Heart left ventricle (tissue), 16 donors: ENCODE measurements at regions not wholly inside any gene's neighbourhood (a gene's known extent, or its start where the extent isn't known, plus 50 kb on each side); places are given as distances from the start of the nearest gene placed in this dataset.

Source experiments
- ATAC-seq, 4 donors: fragments of 200-7000 bp; cut with Tn5 transposase; one replicate each; pipeline ENCODE4 v1.9.1; 2020 to 2022; ENCODE audit warnings: moderate library complexity in 4 of 4, mild to moderate bottlenecking in 3 of 4, moderate number of reproducible peaks in 1 of 4
- DNase-seq, 5 donors: peaks; one replicate each; pipeline ENCODE4 v3.0.0-alpha.2; 2020
- H3K27ac ChIP-seq, 12 donors: fragments of 200-600 bp; sonication (generic) in 4 of 12; one replicate each; pipeline versions ENCODE4 v1.5.0 to v1.8.0; 2016 to 2022; ENCODE audit warnings: mild to moderate bottlenecking in 2 of 12
- H3K27me3 ChIP-seq, 9 donors: fragments of 200-600 bp; sonication (generic) in 2 of 9; one replicate each; pipeline versions ENCODE4 v1.5.1 to v1.8.0; 2016 to 2022; ENCODE audit warnings: mild to moderate bottlenecking in 3 of 9
- H3K36me3 ChIP-seq, 9 donors: fragments of 200-600 bp; sonication (generic) in 2 of 9; one replicate each; pipeline versions ENCODE4 v1.5.0 to v1.8.0; 2018 to 2022; ENCODE audit warnings: mild to moderate bottlenecking in 2 of 9
- H3K4me1 ChIP-seq, 12 donors: fragments of 200-600 bp; sonication (generic) in 4 of 12; one replicate each; pipeline versions ENCODE4 v1.5.0 to v1.8.0; 2016 to 2022; ENCODE audit warnings: mild to moderate bottlenecking in 3 of 12
- H3K4me3 ChIP-seq, 12 donors: fragments of 200-600 bp; sonication (generic) in 4 of 12; one replicate each; pipeline versions ENCODE4 v1.5.0 to v1.8.0; 2017 to 2022; ENCODE audit warnings: mild to moderate bottlenecking in 9 of 12, moderate library complexity in 4 of 12
- H3K9me3 ChIP-seq, 12 donors: fragments of 200-600 bp; sonication (generic) in 4 of 12; one replicate each; pipeline versions ENCODE4 v1.5.0 to v1.8.0; 2016 to 2022; ENCODE audit warnings: mild to moderate bottlenecking in 1 of 12
- CTCF ChIP-seq, 12 donors: fragments of 200-600 bp; sonication (generic) in 4 of 12; IDR thresholded peaks; one replicate each; pipeline versions ENCODE4 v1.5.0 to v1.8.0; 2018 to 2022; ENCODE audit warnings: antibody characterized with exemption in 12 of 12, mild to moderate bottlenecking in 5 of 12
- POLR2A ChIP-seq, 2 donors: fragments of 450-650 bp; IDR thresholded peaks; one replicate each; pipeline ENCODE4 v1.6.1; 2017; ENCODE audit warnings: antibody characterized with exemption in 2 of 2, mild to moderate bottlenecking in 2 of 2, moderate library complexity in 2 of 2
- WGBS, 4 donors: extraction: QIAGEN DNeasy Blood & Tissue Kit in 2 of 4; methylation state at CpG; one replicate each; pipeline versions ENCODE4 v1.1.5 to v1.1.7; 2013 to 2018; 5-methylcytosine and 5-hydroxymethylcytosine counted together
- intact Hi-C, 10 donors: fragments of 100-400 bp; cut with DNase I; formaldehyde crosslinking; loops; one replicate each; pipeline versions ENCODE4 v1.11.1 to v1.14.2; 2022
- donor health status: ischemic (EF 13 %, LVEDD 7.1; RV severe dilation, severe dysfunction).
- donor health status: healthy with polysubstance abuse.
- donor health status: DM: no; HTN: yes; CAD: no.
- donor health status: DM: no; HTN: no; CAD: no.
- donor health status: ischemic (EF 25% LVEDD 6.9; RV normal size, moderate dysfunction).
- donor health status: ischemic (EF 25% LVEDD 5.7; RV mildly dilated, moderate dysfunction).
- donor health status: healthy.
- donor health status: DM: yes; HTN: yes; CAD: no.
- donor health status: ischemic (EF 35%, LVEDD 5.7; RV mildly dilated, moderate dysfunction).
- donor health status: nonischemic (EF 11% LVEDD 7.7; RV severe dilation, severe dysfunction).
- donor health status: DM: yes; HTN: yes; CAD: no.
- donor health status: PGD.
- donor health status: ischemic (EF 29% LVEDD 5.4; RV normal size, mild dysfunction).
- donor health status: nonischemic (EF 23%, LVEDD 6.1; RV moderate dilation, normal function).

GRCh38 chr6:106882138-106882537, 92.4 kb downstream of the CD24 start:
- TF ChIP-seq POLR2A (IDR thresholded peaks at IDR 0.05): no peak
- TF ChIP-seq CTCF (IDR thresholded peaks at IDR 0.05): no peak
- intact Hi-C loops: no loop called here
- Histone ChIP-seq H3K36me3 (no peaks in the 10 kb centered on the region), H3K4me3 (no peak overlapping the region), H3K27ac (no peak overlapping the region), H3K9me3 (peaks cover 0 to 5% (median 0%) of the 10 kb centered on the region in 12 donors), H3K4me1 (no peaks in the 10 kb centered on the region), H3K27me3 (peaks cover 0 to 7% (median 0%) of the 10 kb centered on the region in 9 donors)
- no peak for ATAC-seq
- DNase-seq: no peak

DNA sequence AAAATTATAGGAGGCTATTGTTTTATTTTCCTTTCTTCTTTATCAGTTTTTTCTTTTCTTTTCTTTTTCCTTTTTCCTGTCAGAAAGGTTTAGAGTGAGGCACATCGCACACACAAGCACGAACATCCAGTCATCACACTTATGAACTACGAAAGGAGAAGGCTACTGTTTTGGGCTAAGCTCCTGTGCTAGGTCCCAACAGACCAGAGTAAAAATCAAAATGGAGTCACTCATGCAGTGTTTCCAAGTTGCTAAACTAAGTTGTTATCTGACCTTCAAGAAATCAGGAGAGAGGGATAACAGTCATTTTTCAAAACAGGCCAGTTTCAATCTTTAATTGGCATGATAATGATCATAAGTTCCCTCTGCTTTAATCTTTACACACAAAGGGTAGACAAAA, 93.6 kb downstream of the CD24 start:
- WGBS, 4 donors: 84 to 91% (median 89%) methylated on average over 3 of the region's 3 CpGs
- H3K36me3 ChIP-seq: no peaks in the 10 kb centered on the region
- peaks cover 0 to 9% (median 0%) of the 10 kb centered on the region in 9 donors for H3K27me3 ChIP-seq
- H3K9me3 ChIP-seq: peaks cover 0 to 10% (median 0%) of the 10 kb centered on the region in 12 donors
- H3K4me3 ChIP-seq: no peak overlapping the region
- ATAC-seq (no peak), DNase-seq (no peak)
- intact Hi-C loops: no loop called here
- H3K4me1 ChIP-seq: no peaks in the 10 kb centered on the region
- TF ChIP-seq POLR2A (IDR thresholded peaks at IDR 0.05) (no peak), CTCF (IDR thresholded peaks at IDR 0.05) (no peak)
- no peak overlapping the region for H3K27ac ChIP-seq

DNA sequence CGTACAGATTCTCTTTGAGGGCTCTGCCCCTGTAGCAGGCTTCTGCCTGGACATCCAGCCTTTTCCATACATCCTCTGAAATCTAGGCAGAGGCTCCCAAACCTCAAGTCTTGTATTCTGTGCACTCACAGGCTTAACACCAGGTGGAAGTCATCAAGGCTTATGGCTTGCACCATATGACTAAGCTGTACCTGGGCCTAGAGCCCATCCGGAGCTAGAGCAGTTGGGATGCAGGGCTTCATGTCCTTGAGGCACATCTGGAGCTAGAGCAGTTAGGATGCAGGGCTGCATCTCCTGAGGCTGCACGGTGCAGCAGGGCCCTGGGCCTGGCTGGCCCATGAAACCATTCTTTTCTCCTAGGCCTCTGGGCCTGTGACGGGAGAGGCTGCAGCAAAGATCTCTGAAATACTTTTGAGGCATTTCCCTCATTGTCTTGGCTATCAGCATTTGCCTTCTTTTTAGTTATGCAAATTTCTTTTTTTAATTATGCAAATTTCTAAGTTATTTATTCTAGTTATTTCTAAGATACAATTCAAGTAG, 98.7 kb downstream of the CD24 start:
- Histone ChIP-seq H3K36me3 (no peaks in the 10 kb centered on the region), H3K4me3 (no peak overlapping the region), H3K27me3 (peaks cover 0 to 9% (median 0%) of the 10 kb centered on the region in 9 donors), H3K27ac (no peak overlapping the region), H3K9me3 (peaks cover 0 to 13% (median 0%) of the 10 kb centered on the region in 12 donors), H3K4me1 (no peaks in the 10 kb centered on the region)
- no peak for TF ChIP-seq CTCF (IDR thresholded peaks at IDR 0.05)
- no peak for TF ChIP-seq POLR2A (IDR thresholded peaks at IDR 0.05)
- DNase-seq: no peak
- WGBS, 4 donors: 86 to 97% (median 91%) methylated on average over 4 of the region's 4 CpGs
- no peak for ATAC-seq
- intact Hi-C loops: no loop called here

DNA sequence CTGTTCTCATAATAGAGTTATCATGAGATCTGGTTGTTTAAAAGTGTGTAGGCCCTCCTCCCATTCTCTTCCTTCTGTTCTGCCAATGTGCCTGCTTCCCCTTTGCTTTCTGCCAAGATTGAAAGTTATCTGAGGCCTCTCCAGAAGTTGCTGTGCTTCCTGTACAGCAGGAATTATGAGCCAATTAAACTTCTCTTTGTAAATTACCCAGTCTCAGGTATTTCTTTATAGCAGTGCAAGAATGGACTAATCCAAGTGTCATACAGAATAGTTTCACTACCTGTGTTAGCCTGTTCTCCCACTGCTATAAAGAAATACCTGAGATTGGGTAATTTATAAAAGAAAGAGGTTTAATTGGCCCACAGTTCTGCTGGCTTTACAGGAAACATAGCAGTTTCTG, 100.0 kb downstream of the CD24 start:
- intact Hi-C loops: no loop called here

More for the DNA sequence above, 100.0 kb downstream of the CD24 start:
- no peaks in the 10 kb centered on the region for H3K4me1 ChIP-seq
- H3K27me3 ChIP-seq: peaks cover 0 to 9% (median 0%) of the 10 kb centered on the region in 9 donors
- TF ChIP-seq POLR2A (IDR thresholded peaks at IDR 0.05) (no peak), CTCF (IDR thresholded peaks at IDR 0.05) (no peak)
- ATAC-seq: no peak
- no peak overlapping the region for H3K4me3 ChIP-seq
- peaks cover 0 to 13% (median 0%) of the 10 kb centered on the region in 12 donors for H3K9me3 ChIP-seq
- H3K36me3 ChIP-seq: no peaks in the 10 kb centered on the region
- no peak overlapping the region for H3K27ac ChIP-seq
- no peak for DNase-seq
